ENCODE measurements at regions not wholly inside any gene's neighbourhood (a gene's known extent, or its start where the extent isn't known, plus 50 kb on each side); places are given as distances from the start of the nearest gene placed in this dataset.

DNA sequence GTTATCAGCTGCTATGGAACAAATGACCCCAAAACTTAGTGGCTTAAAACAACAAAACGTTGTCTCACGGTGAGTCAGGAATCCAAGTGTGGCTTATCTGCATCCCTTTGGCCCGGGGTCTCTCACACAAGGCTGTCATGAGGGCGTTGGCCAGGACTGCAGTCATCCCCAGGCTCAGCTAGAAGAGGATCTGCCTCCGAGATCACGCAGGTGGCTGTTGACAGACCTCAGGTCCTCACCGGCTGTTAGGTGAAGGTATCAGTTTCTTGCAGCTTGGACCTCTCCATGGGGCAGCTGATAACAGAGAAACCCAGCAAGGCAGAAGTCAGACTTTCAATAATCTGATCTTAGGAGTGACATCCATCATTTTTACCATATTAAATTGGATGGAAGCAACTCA, 52.7 kb upstream of the SYT6 start:
- TF ChIP-seq EZH2 (IDR thresholded peaks at IDR 0.05; ENCODE audit: low read length), result no peak
- TF ChIP-seq, protein P1, sequence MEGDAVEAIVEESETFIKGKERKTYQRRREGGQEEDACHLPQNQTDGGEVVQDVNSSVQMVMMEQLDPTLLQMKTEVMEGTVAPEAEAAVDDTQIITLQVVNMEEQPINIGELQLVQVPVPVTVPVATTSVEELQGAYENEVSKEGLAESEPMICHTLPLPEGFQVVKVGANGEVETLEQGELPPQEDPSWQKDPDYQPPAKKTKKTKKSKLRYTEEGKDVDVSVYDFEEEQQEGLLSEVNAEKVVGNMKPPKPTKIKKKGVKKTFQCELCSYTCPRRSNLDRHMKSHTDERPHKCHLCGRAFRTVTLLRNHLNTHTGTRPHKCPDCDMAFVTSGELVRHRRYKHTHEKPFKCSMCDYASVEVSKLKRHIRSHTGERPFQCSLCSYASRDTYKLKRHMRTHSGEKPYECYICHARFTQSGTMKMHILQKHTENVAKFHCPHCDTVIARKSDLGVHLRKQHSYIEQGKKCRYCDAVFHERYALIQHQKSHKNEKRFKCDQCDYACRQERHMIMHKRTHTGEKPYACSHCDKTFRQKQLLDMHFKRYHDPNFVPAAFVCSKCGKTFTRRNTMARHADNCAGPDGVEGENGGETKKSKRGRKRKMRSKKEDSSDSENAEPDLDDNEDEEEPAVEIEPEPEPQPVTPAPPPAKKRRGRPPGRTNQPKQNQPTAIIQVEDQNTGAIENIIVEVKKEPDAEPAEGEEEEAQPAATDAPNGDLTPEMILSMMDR (optimal IDR thresholded peaks at IDR 0.05 in 1 of 3, IDR thresholded peaks at IDR 0.05 in 1 of 3, conservative IDR thresholded peaks at IDR 0.05 in 1 of 3; ENCODE audit: extremely low read depth in 1 of 3, insufficient read depth in 2 of 3, low read length in 3 of 3), result no peak
- Histone ChIP-seq H3K9ac (ENCODE audit: control insufficient read depth, extremely low read depth, insufficient read depth, low read length) (no peak overlapping the region), H3K79me2 (ENCODE audit: control insufficient read depth, insufficient read depth, low read length) (no peaks in the 10 kb centered on the region), H3K27me3 (ENCODE audit: control insufficient read depth, extremely low read depth, insufficient read depth, low read length) (peaks cover 43% of the 10 kb centered on the region), H3K27ac (ENCODE audit: control insufficient read depth, insufficient read depth, low read length) (no peak overlapping the region), H3K9me1 (ENCODE audit: control insufficient read depth, extremely low read depth, insufficient read depth, low read length) (no peaks in the 10 kb centered on the region), H3K4me3 (ENCODE audit: control insufficient read depth in 2 of 3, extremely low read depth in 1 of 3, insufficient read depth in 2 of 3, low read depth in 1 of 3, low read length in 3 of 3) (no peak overlapping the region), H3K4me1 (ENCODE audit: control insufficient read depth, extremely low read depth, insufficient read depth, low read length) (no peaks in the 10 kb centered on the region), H2AFZ (ENCODE audit: control insufficient read depth, low read length) (no peak overlapping the region), H3K4me2 (ENCODE audit: control insufficient read depth, extremely low read depth, insufficient read depth, low read depth, low read length) (no peak overlapping the region), H3K36me3 (ENCODE audit: control insufficient read depth in 2 of 2, extremely low read depth in 1 of 2, insufficient read depth in 2 of 2, low read length in 2 of 2) (no peaks in the 10 kb centered on the region), H4K20me1 (ENCODE audit: control insufficient read depth, extremely low read depth, insufficient read depth, low read length) (no peaks in the 10 kb centered on the region), H3K9me3 (ENCODE audit: control insufficient read depth, low read depth, low read length) (no peaks in the 10 kb centered on the region)
- dilution Hi-C loops (cut with MboI; ENCODE audit: extremely low pct_ligation_motif_present, low sequenced_read_pairs), result no loop called here
- DNase-seq (ENCODE audit: low read depth, low spot score) (no peak), FAIRE-seq (no peak)

DNA sequence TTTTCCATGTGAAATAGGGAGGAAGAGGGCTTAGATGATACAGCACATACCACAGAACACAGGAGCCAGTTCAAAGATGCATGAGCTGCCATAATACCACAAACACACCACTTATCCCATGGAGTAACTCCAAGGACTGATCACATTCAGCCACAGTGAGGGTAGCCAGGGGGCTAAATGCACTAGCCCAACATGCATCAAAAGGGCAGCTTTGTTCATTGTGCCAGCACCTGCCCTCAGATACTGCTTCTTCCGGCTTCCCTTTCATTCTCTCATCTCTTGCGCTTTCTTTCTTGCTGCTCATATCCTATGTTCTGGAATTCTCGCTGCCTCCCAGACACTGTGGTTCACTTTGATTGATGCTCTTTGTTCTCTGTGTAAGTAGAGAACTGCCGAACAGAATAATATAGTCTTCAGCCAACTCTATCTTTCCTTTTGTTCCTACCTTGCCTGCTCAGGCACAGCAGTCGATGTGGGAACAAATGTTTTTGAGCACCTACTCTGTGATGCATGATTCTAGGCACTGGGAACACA, 50.0 kb upstream of the SYT6 start:
- H3K4me2 ChIP-seq (ENCODE audit: control insufficient read depth, extremely low read depth, insufficient read depth, low read depth, low read length), result no peak overlapping the region
- no peaks in the 10 kb centered on the region for H3K4me1 ChIP-seq (ENCODE audit: control insufficient read depth, extremely low read depth, insufficient read depth, low read length)
- H2AFZ ChIP-seq (ENCODE audit: control insufficient read depth, low read length), result no peak overlapping the region
- FAIRE-seq, result no peak
- peaks cover 39% of the 10 kb centered on the region for H3K27me3 ChIP-seq (ENCODE audit: control insufficient read depth, extremely low read depth, insufficient read depth, low read length)
- H3K79me2 ChIP-seq (ENCODE audit: control insufficient read depth, insufficient read depth, low read length), result no peaks in the 10 kb centered on the region
- H3K27ac ChIP-seq (ENCODE audit: control insufficient read depth, insufficient read depth, low read length), result no peak overlapping the region
- H4K20me1 ChIP-seq (ENCODE audit: control insufficient read depth, extremely low read depth, insufficient read depth, low read length), result no peaks in the 10 kb centered on the region
- H3K4me3 ChIP-seq (ENCODE audit: control insufficient read depth in 2 of 3, extremely low read depth in 1 of 3, insufficient read depth in 2 of 3, low read depth in 1 of 3, low read length in 3 of 3), result no peak overlapping the region
- H3K9ac ChIP-seq (ENCODE audit: control insufficient read depth, extremely low read depth, insufficient read depth, low read length), result no peak overlapping the region
- H3K9me3 ChIP-seq (ENCODE audit: control insufficient read depth, low read depth, low read length), result no peaks in the 10 kb centered on the region
- no peaks in the 10 kb centered on the region for H3K9me1 ChIP-seq (ENCODE audit: control insufficient read depth, extremely low read depth, insufficient read depth, low read length)
- no peak for DNase-seq (ENCODE audit: low read depth, low spot score)
- no peaks in the 10 kb centered on the region for H3K36me3 ChIP-seq (ENCODE audit: control insufficient read depth in 2 of 2, extremely low read depth in 1 of 2, insufficient read depth in 2 of 2, low read length in 2 of 2)
- TF ChIP-seq, protein P1 (optimal IDR thresholded peaks at IDR 0.05 in 1 of 3, IDR thresholded peaks at IDR 0.05 in 1 of 3, conservative IDR thresholded peaks at IDR 0.05 in 1 of 3; ENCODE audit: extremely low read depth in 1 of 3, insufficient read depth in 2 of 3, low read length in 3 of 3), result no peak
- TF ChIP-seq EZH2 (IDR thresholded peaks at IDR 0.05; ENCODE audit: low read length), result no peak
- dilution Hi-C loops (cut with MboI; ENCODE audit: extremely low pct_ligation_motif_present, low sequenced_read_pairs), result no loop called here

Small RNAs in the stretch of these regions (small RNA-seq; reads per million reads assigned to genes)
- gene MRPL57P1 (ENCODE audit: insufficient read length in 3 of 3, low read depth in 3 of 3, low replicate concordance in 1 of 3), result 0 reads per million in 3 experiments

All from keratinocyte (primary cell).